ENCODE measurements at regions not wholly inside any gene's neighbourhood (a gene's known extent, or its start where the extent isn't known, plus 50 kb on each side); places are given as distances from the start of the nearest gene placed in this dataset.

- Histone ChIP-seq H2BK120ac (replicated peaks; ENCODE audit: low read depth, low read length) (no peak overlapping the region), H2BK20ac (ENCODE audit: low read length) (no peak overlapping the region), H3K4me2 (ENCODE audit: insufficient read depth in 1 of 2, low read depth in 2 of 2, low read length in 2 of 2) (no peak overlapping the region), H2AK5ac (ENCODE audit: low read depth, low read length) (no peak overlapping the region), H4K8ac (ENCODE audit: extremely low read depth, insufficient read depth, low read length) (no peak overlapping the region), H3K18ac (ENCODE audit: extremely low read depth, low read length) (no peak overlapping the region), H3K14ac (ENCODE audit: insufficient read length) (no peak overlapping the region), H3K9ac (replicated peaks in 1 of 4; ENCODE audit: extremely low read depth in 1 of 4, low read depth in 3 of 4, low read length in 3 of 4) (no peak overlapping the region), H4K20me1 (replicated peaks in 1 of 2; ENCODE audit: control insufficient read depth in 1 of 2, insufficient read depth in 2 of 2, low read length in 2 of 2) (no peaks in the 10 kb centered on the region), H3K4ac (replicated peaks; ENCODE audit: insufficient read length, low read depth, low read length) (no peak overlapping the region), H3K79me1 (ENCODE audit: low read depth, low read length) (no peaks in the 10 kb centered on the region), H3K23me2 (ENCODE audit: low read depth, low read length) (no peaks in the 10 kb centered on the region), H3K4me3 (ENCODE audit: extremely low read depth in 1 of 4, insufficient read depth in 2 of 4, low read depth in 3 of 4, low read length in 4 of 4) (no peak overlapping the region), H3K27ac (ENCODE audit: low read depth, low read length) (no peak overlapping the region), H2BK12ac (ENCODE audit: low read depth, low read length) (no peak overlapping the region), H4K5ac (ENCODE audit: insufficient read length, low read depth, low read length) (no peak overlapping the region), H4K91ac (replicated peaks; ENCODE audit: insufficient read length, low read length) (no peak overlapping the region), H2BK5ac (ENCODE audit: low read depth, low read length) (no peak overlapping the region), H3K23ac (ENCODE audit: insufficient read length) (no peak overlapping the region), H3K4me1 (replicated peaks in 1 of 4; ENCODE audit: control insufficient read depth in 3 of 4, insufficient read depth in 4 of 4, low read length in 3 of 4) (no peaks in the 10 kb centered on the region), H2AFZ (ENCODE audit: low read length) (no peak overlapping the region), H3K9me3 (ENCODE audit: insufficient read depth in 2 of 2, low read depth in 1 of 2, low read length in 1 of 2) (no peaks in the 10 kb centered on the region), H3K79me2 (ENCODE audit: control insufficient read depth in 1 of 2, insufficient read depth in 2 of 2, low read length in 2 of 2) (no peaks in the 10 kb centered on the region), H2BK15ac (ENCODE audit: low read length) (no peak overlapping the region), H3K56ac (replicated peaks; ENCODE audit: insufficient read length, low read depth, low read length) (no peak overlapping the region), H3K36me3 (ENCODE audit: control insufficient read depth in 2 of 4, insufficient read depth in 4 of 4, low read length in 3 of 4) (no peaks in the 10 kb centered on the region), H3K27me3 (replicated peaks in 1 of 4; ENCODE audit: control insufficient read depth in 3 of 4, extremely low read depth in 1 of 4, insufficient read depth in 3 of 4, low read length in 3 of 4) (no peaks in the 10 kb centered on the region)
- DNase-seq (ENCODE audit: low read depth in 1 of 2, low spot score in 2 of 2) (no peak), FAIRE-seq (no peak)
- ChIA-PET CTCF (ENCODE audit: partially characterized antibody) (no interaction called here), POLR2A (ENCODE audit: partially characterized antibody) (no interaction called here)
- WGBS, 2 experiments (ENCODE audit: extremely low coverage in 1 of 2, insufficient coverage in 1 of 2, insufficient read length in 1 of 2, insufficient replicate concordance in 2 of 2, low coverage in 1 of 2, low lambda C conversion rate in 2 of 2, missing lambda C conversion rate in 1 of 2): 94% methylated on average over 5 of the region's 5 CpGs; no CpG with 5 or more reads in 1 of the 2 experiments
- no peak for TF ChIP-seq TAF7 (optimal IDR thresholded peaks at IDR 0.05; ENCODE audit: borderline replicate concordance, low read depth, low read length)
- no peak for TF ChIP-seq MAFK (IDR thresholded peaks at IDR 0.05; ENCODE audit: low read depth, low read length)
- no peak for TF ChIP-seq HDAC2 (IDR thresholded peaks at IDR 0.05; ENCODE audit: borderline replicate concordance in 1 of 2, low read depth in 2 of 2, low read length in 2 of 2)
- TF ChIP-seq HDAC6 (IDR thresholded peaks at IDR 0.05; ENCODE audit: low read depth, low read length): no peak
- TF ChIP-seq EZH2 (IDR thresholded peaks at IDR 0.05; ENCODE audit: low read depth, low read length, severe bottlenecking): no peak
- TF ChIP-seq JUND (IDR thresholded peaks at IDR 0.05; ENCODE audit: low read length): no peak
- TF ChIP-seq, protein P1, sequence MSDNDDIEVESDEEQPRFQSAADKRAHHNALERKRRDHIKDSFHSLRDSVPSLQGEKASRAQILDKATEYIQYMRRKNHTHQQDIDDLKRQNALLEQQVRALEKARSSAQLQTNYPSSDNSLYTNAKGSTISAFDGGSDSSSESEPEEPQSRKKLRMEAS (IDR thresholded peaks at IDR 0.05): no peak
- TF ChIP-seq KDM4A (IDR thresholded peaks at IDR 0.05; ENCODE audit: low read depth, low read length, severe bottlenecking): no peak
- no peak for TF ChIP-seq JUN (IDR thresholded peaks at IDR 0.05; ENCODE audit: low read depth, low read length)
- TF ChIP-seq, protein P2, sequence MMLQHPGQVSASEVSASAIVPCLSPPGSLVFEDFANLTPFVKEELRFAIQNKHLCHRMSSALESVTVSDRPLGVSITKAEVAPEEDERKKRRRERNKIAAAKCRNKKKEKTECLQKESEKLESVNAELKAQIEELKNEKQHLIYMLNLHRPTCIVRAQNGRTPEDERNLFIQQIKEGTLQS (IDR thresholded peaks at IDR 0.05; ENCODE audit: insufficient read depth, low read depth, low read length): no peak
- TF ChIP-seq TBP (IDR thresholded peaks at IDR 0.05; ENCODE audit: low read depth, low read length): no peak
- no peak for TF ChIP-seq EGR1 (IDR thresholded peaks at IDR 0.05; ENCODE audit: borderline replicate concordance, low read depth, low read length)
- no peak for TF ChIP-seq TEAD4 (IDR thresholded peaks at IDR 0.05; ENCODE audit: low read depth, low read length)
- TF ChIP-seq, protein P3, sequence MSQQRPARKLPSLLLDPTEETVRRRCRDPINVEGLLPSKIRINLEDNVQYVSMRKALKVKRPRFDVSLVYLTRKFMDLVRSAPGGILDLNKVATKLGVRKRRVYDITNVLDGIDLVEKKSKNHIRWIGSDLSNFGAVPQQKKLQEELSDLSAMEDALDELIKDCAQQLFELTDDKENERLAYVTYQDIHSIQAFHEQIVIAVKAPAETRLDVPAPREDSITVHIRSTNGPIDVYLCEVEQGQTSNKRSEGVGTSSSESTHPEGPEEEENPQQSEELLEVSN (IDR thresholded peaks at IDR 0.05): no peak
These were observed 322.2 kb downstream of the RDH14 start for GRCh38 chr2:18238209-18238608.
